Adrenal gland (tissue), 9 donors: ENCODE measurements at regions not wholly inside any gene's neighbourhood (a gene's known extent, or its start where the extent isn't known, plus 50 kb on each side); places are given as distances from the start of the nearest gene placed in this dataset.
A peak's percentile ranks its signal among the peaks of the same experiment; 100 is the strongest.

Experiments
- DNase-seq, 7 donors: peaks; one replicate each; pipeline ENCODE4 v3.0.0-alpha.2; 2019 to 2020
- H3K27ac ChIP-seq, 5 donors: fragments of 200-600 bp; sonication (generic) in 4 of 5; 1 replicate in 3 of 5; 2 replicates in 2 of 5; pipeline versions ENCODE4 v1.5.1 to v1.8.0; 2016 to 2020; ENCODE audit warnings: mild to moderate bottlenecking in 1 of 5
- H3K27me3 ChIP-seq: fragments of 200-600 bp; 2 replicates; pipeline ENCODE4 v1.8.0; 2021
- H3K36me3 ChIP-seq, 2 donors: fragments of 200-600 bp; replicated peaks in 1 of 2; 1 replicate in 1 of 2; 2 replicates in 1 of 2; pipeline versions ENCODE4 v1.5.1 to v1.8.0; 2018 to 2022
- H3K4me1 ChIP-seq, 2 donors: fragments of 200-600 bp; replicated peaks in 1 of 2; 1 replicate in 1 of 2; 2 replicates in 1 of 2; pipeline versions ENCODE4 v1.5.1 to v1.8.0; 2018 to 2021
- H3K4me3 ChIP-seq, 4 donors: fragments of 200-600 bp; sonication (generic) in 3 of 4; one replicate each; pipeline ENCODE4 v1.5.1; 2016 to 2018
- H3K9me3 ChIP-seq, 3 donors: fragments of 200-600 bp; sonication (generic) in 1 of 3; replicated peaks in 1 of 3; 1 replicate in 2 of 3; 2 replicates in 1 of 3; pipeline versions ENCODE4 v1.5.1 to v1.8.0; 2016 to 2021
- CTCF ChIP-seq, 6 experiments: fragments of 450-650 bp in 4 of 6; fragments of 200-600 bp in 2 of 6; sonication (generic) in 1 of 6; IDR thresholded peaks; 1 replicate in 5 of 6; 2 replicates in 1 of 6; pipeline versions ENCODE4 v1.5.1 to v1.8.0; 2016 to 2021; ENCODE audit warnings: antibody characterized with exemption in 6 of 6, mild to moderate bottlenecking in 2 of 6, moderate library complexity in 1 of 6
- POLR2A ChIP-seq, 2 donors: fragments of 450-650 bp; IDR thresholded peaks; one replicate each; pipeline ENCODE4 v1.6.1; 2017; ENCODE audit warnings: antibody characterized with exemption in 2 of 2, mild to moderate bottlenecking in 2 of 2, moderate library complexity in 1 of 2
- WGBS, 4 donors: extraction: QIAGEN DNeasy Blood & Tissue Kit in 2 of 4; methylation state at CpG; one replicate each; pipeline versions ENCODE4 v1.1.5 to v1.1.7; 2013 to 2017; 5-methylcytosine and 5-hydroxymethylcytosine counted together
- intact Hi-C, 2 donors: fragments of 100-400 bp; cut with DNase I; formaldehyde crosslinking; loops; one replicate each; pipeline versions ENCODE4 v1.14.1 to v1.15.0; 2022 to 2023
- donor health status: healthy with polysubstance abuse.
- donor health status: Bipolar disorder and iron deficiency.
- donor health status: DM: yes; HTN: yes; CAD: no.
- donor health status: DM: no; HTN: no; CAD: no.
- donor health status: DM: no; HTN: no; CAD: no.

DNA sequence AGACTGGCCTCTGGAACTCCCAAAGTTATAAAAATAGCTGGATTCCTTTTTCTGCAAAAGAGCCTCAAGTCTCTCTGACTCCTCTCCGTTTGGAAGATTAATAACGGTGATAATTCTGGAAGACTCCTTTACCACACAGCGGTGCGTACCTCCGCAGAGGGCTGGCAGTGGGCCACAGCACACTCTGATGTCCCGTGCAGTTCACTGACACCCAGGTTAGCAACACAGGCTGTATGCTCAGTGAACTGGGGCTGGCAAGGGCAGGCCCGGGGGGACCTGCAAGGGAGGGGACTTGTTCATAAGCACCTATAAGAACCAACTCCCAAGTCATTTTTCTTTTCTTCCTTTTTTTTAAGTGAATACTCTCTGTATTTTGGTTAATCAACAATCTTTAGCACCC lies 120.3 kb upstream of the TJP1 start:
- no peaks in the 10 kb centered on the region for H3K27me3 ChIP-seq
- TF ChIP-seq CTCF (IDR thresholded peaks at IDR 0.05) (no peak), POLR2A (IDR thresholded peaks at IDR 0.05) (no peak)
- DNase-seq = no peak
- 69 to 86% (median 77%) methylated on average over 7 of the region's 7 CpGs for WGBS, 4 donors
- no peak overlapping the region for H3K27ac ChIP-seq
- no peaks in the 10 kb centered on the region for H3K9me3 ChIP-seq
- no peak overlapping the region for H3K4me3 ChIP-seq
- intact Hi-C loops = no loop called here
- H3K4me1 ChIP-seq = no peaks in the 10 kb centered on the region
- H3K36me3 ChIP-seq = no peaks in the 10 kb centered on the region

DNA sequence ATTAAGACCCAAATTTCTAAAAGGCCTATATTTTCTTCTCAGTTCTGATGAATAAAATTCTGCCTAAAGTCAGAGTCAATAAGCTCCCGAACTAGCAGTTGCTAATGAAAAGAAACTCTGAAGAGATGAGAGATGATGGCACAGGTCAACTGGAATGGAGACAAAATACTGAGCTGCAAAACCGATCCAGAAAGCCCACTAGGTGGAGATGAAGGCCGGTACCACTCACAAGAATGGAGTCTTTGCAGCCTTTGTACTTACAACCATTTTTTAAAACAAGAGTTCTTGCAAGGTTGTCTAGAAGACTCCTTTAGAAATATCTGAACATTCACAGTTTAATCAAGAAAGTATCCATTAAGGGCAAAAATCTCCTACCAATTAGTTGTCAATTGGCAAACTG lies 119.9 kb upstream of the TJP1 start:
- DNase-seq = no peak
- no peaks in the 10 kb centered on the region for H3K27me3 ChIP-seq
- no peak overlapping the region for H3K4me3 ChIP-seq
- intact Hi-C loops = no loop called here
- H3K27ac ChIP-seq = no peak overlapping the region
- H3K36me3 ChIP-seq = no peaks in the 10 kb centered on the region
- H3K9me3 ChIP-seq = no peaks in the 10 kb centered on the region
- TF ChIP-seq POLR2A (IDR thresholded peaks at IDR 0.05) (no peak), CTCF (IDR thresholded peaks at IDR 0.05) (peak in 4 of 6 experiments; percentile 5 to 22 (median 12))
- 45 to 57% (median 46%) methylated on average over 3 of the region's 3 CpGs for WGBS, 4 donors
- H3K4me1 ChIP-seq = no peaks in the 10 kb centered on the region

GRCh38 chr15:29939404-29939803 lies 117.1 kb upstream of the TJP1 start:
- TF ChIP-seq CTCF (IDR thresholded peaks at IDR 0.05) (no peak), POLR2A (IDR thresholded peaks at IDR 0.05) (no peak)
- no peak for DNase-seq
- Histone ChIP-seq H3K27ac (no peak overlapping the region), H3K36me3 (no peaks in the 10 kb centered on the region), H3K4me3 (no peak overlapping the region), H3K27me3 (no peaks in the 10 kb centered on the region), H3K9me3 (no peaks in the 10 kb centered on the region), H3K4me1 (no peaks in the 10 kb centered on the region)
- WGBS, 4 donors = 52 to 97% (median 93%) methylated on average over 1 of the region's 1 CpG
- intact Hi-C loops = loop anchor here in 1 of 2 donors (10.0 kb wide), 1 partner anchor 185 kb away; no protein-coding TSS in a partner anchor

- Histone ChIP-seq H3K27ac (no peak overlapping the region), H3K4me1 (no peaks in the 10 kb centered on the region), H3K4me3 (no peak overlapping the region), H3K36me3 (no peaks in the 10 kb centered on the region), H3K27me3 (no peaks in the 10 kb centered on the region), H3K9me3 (no peaks in the 10 kb centered on the region)
- 69 to 72% (median 69%) methylated on average over 14 of the region's 14 CpGs for WGBS, 4 donors
- no peak for DNase-seq
- TF ChIP-seq CTCF (IDR thresholded peaks at IDR 0.05) (peak in 2 of 6 experiments; percentile 10 to 11), POLR2A (IDR thresholded peaks at IDR 0.05) (no peak)
- intact Hi-C loops = loop anchor here in 1 of 2 donors (10.0 kb wide), 1 partner anchor 184 kb away; no protein-coding TSS in a partner anchor
Measured at GRCh38 chr15:29938361-29939335, 116.4 kb upstream of the TJP1 start.
